HG02610 (cell line): ENCODE measurements at regions not wholly inside any gene's neighbourhood (a gene's known extent, or its start where the extent isn't known, plus 50 kb on each side); places are given as distances from the start of the nearest gene placed in this dataset.

Experiments used
- ATAC-seq: cut with Tn5 transposase; IDR thresholded peaks from one replicate; pipeline ENCODE4 v1.9.1; 2021; ENCODE audit warnings: mild to moderate bottlenecking, moderate library complexity; ENCODE audit not compliant: unreplicated experiment

- no peak for ATAC-seq
Measured at GRCh38 chr11:116563028-116563711, 209.6 kb downstream of the BUD13 start.

DNA sequence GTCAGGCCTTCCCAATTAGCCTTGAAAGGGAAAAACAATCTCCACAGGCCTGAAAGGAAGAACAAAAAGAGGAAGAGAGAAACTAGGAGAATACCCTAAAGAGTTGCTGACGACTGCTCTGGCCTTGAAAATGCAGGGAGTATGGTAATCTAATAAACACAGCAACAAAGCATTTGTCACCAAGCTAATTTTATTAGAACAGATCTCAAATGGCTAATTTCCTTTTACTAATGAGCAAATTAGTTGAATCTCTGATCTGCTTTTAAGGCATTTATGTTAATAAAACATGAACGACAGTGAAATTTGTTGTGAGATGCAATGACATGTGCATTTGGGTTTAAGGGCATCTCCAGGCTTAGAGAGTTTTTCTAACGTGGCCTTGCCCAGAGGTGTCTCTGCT lies 212.2 kb downstream of the BUD13 start:
- ATAC-seq, result no peak

DNA sequence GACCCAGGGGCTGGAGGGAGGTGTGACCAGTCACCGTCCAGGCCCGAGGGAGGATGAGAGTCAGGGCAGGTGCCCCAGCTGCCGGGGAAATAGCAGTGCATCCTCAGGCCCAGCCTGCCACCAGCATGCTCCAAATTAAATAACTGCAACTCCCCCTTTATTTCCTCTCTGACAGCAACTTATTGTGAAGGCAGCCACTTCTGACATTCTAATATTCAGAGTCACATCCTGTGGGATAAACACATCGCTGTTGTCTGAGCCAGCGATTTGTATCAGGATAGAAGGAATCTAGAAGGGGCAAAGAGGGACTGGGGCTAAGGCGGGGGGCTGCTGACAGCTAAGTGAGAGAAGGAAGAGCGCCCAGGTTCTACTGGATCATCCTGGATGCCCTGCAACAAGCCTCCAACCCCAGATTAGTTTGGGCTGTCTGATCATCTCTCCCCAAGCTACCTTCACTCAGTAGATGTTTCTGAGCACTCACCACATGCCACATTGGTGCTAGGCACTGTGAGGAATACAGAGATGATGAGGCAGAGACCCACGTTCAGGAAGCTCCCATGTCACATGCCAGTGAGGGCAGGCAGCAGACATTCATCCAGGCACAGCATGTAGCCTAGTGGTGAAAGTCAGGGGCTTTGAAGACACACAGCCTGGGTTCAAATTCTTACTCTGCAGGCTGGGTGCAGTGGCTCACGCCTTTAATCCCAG lies 214.1 kb downstream of the BUD13 start:
- ATAC-seq, result no peak

DNA sequence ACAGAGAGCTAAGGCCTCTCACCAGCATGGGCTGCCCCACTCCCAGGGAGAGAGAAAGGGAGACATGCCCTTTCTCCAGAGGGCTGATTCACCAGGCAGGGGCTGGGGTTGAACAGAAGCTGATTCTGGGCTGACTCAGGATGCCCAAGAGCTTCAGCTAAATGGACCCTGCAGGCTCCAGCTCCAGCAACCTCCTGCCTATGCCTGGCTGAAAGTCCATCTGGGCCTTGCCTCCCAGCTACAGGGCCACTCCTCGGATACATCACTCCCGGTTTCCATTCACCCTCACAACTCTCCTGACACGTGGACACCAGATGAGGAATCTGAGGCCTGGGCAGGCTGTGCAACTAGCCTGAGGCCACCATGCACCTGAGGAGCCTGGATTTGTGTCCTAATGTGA lies 215.5 kb downstream of the BUD13 start:
- no peak for ATAC-seq

- no peak for ATAC-seq
Measured at GRCh38 chr11:116556483-116556882, 216.3 kb downstream of the BUD13 start.

GRCh38 chr11:116553482-116553881 lies 219.3 kb downstream of the BUD13 start:
- no peak for ATAC-seq

DNA sequence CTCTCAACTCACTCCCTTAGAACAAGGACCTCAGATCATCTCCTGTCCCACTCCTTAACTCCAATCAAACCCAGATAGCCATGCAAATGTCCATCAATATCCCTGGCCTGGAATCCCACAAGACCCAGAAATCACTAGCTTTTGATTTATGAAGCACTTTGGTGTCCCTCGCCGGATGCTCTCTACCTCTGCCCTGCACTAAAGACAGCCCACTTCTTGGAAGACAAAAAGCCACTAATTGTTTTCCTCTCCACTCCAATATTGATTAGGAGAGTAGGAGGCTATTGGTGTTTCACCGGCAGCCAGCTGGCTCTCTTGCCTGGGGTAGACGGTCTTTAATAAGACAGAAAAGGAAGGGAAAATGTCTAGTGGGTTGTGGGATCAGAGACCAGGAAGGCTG lies 221.2 kb downstream of the BUD13 start:
- no peak for ATAC-seq

DNA sequence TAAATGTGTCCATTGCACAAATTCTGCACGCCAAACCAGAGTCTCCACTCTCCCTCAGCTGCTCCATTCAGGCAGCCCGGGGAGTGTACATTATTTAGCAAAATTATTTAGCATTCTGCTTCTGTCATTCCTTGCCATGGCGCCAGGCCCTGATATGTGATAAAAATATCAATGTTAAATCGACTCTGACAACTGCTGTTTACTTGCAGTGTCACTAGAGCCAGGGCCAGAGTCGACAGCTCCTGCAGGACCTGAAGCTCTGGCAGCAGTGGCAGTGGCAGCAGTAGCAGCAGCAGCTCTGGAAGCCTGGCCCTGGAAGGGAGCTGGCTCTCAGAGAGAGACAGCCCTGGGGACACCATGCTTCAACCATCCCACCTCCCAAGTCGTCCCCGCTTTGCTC lies 224.5 kb downstream of the BUD13 start:
- ATAC-seq, result no peak

GRCh38 chr11:116547571-116547970 lies 225.2 kb downstream of the BUD13 start:
- no peak for ATAC-seq

DNA sequence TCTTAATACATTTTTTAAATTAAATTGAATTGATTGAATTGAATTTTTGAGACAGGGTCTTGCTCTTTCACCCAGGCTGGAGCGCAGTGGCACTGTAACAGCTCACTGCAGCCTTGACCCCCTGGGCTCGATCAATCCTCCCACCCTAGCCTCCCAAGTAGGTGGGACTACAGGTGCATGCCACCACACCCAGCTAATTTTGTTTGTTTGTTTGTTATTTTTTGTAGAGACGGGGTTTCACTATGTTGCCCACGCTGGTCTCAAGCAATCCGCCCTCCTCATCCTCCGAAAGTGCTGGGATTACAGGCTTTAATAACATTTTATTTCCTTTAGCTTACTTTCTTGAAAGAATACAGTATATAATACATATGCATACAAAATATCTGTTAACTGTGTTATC lies 226.9 kb downstream of the BUD13 start:
- ATAC-seq, result no peak

GRCh38 chr11:116544721-116545120 lies 228.1 kb downstream of the BUD13 start:
- ATAC-seq, result no peak

GRCh38 chr11:116543911-116544475 lies 228.8 kb downstream of the BUD13 start:
- no peak for ATAC-seq

DNA sequence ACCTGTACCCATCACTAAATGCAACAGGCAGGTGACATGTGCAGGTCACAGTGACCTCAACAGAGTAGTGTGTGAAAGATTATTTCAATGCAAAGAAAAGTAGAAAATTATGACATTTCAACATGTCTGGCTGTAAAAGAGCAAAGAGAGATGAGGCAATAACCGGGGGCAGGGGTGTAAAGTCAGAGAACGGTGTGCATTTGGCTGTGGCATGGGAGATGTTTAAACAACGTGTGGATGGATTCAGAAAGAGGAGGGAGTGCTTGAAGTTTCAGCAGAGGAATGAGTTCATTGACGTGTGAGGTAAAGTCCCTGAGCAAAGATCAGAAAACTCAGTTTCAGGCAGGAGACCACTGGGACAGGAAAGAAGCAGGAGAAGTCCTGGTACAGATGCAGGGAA lies 229.7 kb downstream of the BUD13 start:
- no peak for ATAC-seq

GRCh38 chr11:116542406-116542805 lies 230.4 kb downstream of the BUD13 start:
- ATAC-seq, result no peak

- no peak for ATAC-seq
Measured at GRCh38 chr11:116541460-116541859, 231.3 kb downstream of the BUD13 start.

GRCh38 chr11:116540645-116541304 lies 232.0 kb downstream of the BUD13 start:
- ATAC-seq, result no peak

- ATAC-seq, result no peak
Measured at GRCh38 chr11:116539836-116540418, 232.9 kb downstream of the BUD13 start.

DNA sequence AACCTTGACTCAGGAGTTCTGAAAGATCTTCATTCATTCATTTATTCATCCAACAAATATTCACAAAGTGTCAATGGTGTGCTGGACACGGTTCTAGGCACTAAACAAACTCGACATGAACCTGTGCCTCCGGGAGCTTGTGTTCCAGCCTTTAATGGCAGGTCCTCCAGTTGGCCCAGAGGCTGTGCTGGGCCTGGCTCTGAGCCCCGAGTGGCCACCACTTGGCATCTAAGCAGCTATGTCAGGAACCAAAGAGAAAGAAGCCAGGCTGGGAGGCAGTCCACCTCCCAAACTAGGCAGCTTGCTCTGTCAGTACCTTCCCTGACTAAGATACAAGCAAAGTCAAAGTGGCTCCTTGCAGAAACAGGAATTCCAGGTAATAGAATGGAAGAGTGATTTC lies 233.6 kb downstream of the BUD13 start:
- ATAC-seq, result no peak

DNA sequence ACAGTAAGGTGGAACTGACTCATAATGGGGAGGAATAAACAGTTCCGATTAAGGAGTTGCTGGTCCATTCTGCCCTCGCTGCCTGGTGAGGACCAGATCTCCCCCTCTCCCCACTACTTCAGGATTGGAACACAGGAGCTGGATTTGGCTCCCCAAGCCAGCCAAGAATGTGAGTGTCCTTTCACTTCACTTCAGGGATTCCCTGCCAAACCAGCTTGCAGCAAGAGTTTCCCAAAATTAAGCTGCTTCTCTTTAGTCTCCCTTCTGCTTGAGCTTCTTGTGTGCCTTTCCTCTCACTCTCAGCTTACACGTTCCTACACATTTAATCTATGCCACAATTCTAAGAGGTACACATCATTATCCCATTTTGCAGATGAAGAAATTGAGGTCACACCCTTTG lies 234.1 kb downstream of the BUD13 start:
- no peak for ATAC-seq

DNA sequence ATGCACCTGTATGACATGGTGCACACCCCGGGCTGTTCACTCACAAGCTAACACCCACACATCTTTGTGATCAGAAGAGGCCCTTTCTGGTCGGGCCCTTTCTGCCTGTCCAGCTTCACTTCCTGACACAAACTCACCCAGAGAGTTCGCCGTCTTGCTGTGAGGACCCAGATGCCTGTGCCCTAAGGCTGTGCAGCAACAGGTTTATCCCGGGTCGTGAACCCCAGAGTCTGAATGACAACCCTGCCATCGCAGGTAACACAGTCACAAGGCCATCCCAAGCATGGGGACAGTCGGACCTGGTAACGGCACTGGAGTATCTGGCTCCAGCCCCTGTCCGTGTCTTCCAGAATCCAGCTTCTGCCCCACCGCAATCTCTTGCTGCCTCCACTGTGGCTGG lies 235.1 kb downstream of the BUD13 start:
- ATAC-seq, result no peak

- no peak for ATAC-seq
Measured at GRCh38 chr11:116537121-116537520, 235.7 kb downstream of the BUD13 start.
